Keratinocyte (primary cell): ENCODE measurements at regions not wholly inside any gene's neighbourhood (a gene's known extent, or its start where the extent isn't known, plus 50 kb on each side); places are given as distances from the start of the nearest gene placed in this dataset.

Source experiments
- CTCF ChIP-seq, 3 experiments: IDR thresholded peaks in 1 of 3; conservative IDR thresholded peaks in 1 of 3; optimal IDR thresholded peaks in 1 of 3; 2 replicates in 2 of 3; 3 replicates in 1 of 3; pipeline versions ENCODE3 to v1.5.1; 2011; ENCODE audit warnings: low read length in 3 of 3, mild to moderate bottlenecking in 3 of 3, moderate library complexity in 2 of 3, control low read depth in 1 of 3, inconsistent platforms in 1 of 3; ENCODE audit not compliant: insufficient read depth in 2 of 3; ENCODE audit errors: extremely low read depth in 1 of 3
- EZH2 ChIP-seq: IDR thresholded peaks from one replicate; pipeline ENCODE4 v1.6.1; 2012; ENCODE audit warnings: inconsistent platforms, mild to moderate bottlenecking, low read length, moderate library complexity

GRCh38 chr2:226295681-226296080 lies 503.9 kb downstream of the IRS1 start:
- TF ChIP-seq CTCF (optimal IDR thresholded peaks at IDR 0.05 in 1 of 3, IDR thresholded peaks at IDR 0.05 in 1 of 3, conservative IDR thresholded peaks at IDR 0.05 in 1 of 3; ENCODE audit: extremely low read depth in 1 of 3, insufficient read depth in 2 of 3, low read length in 3 of 3) (no peak), EZH2 (no peak)
